Fibroblast of the aortic adventitia (primary cell): ENCODE measurements at regions not wholly inside any gene's neighbourhood (a gene's known extent, or its start where the extent isn't known, plus 50 kb on each side); places are given as distances from the start of the nearest gene placed in this dataset.
A peak's percentile ranks its signal among the peaks of the same experiment; 100 is the strongest.

Experiments
- DNase-seq: peaks from one replicate; pipeline ENCODE4 v3.0.0-alpha.2; 2010; ENCODE audit warnings: low read depth
- H3K4me3 ChIP-seq: 2 replicates; pipeline ENCODE4 v1.5.1; 2011; ENCODE audit warnings: low read depth, mild to moderate bottlenecking, control low read depth, low read length, moderate library complexity
- TF ChIP-seq, protein P1 (sequence below): IDR thresholded peaks from 2 replicates; pipeline ENCODE4 v1.5.1; 2011; ENCODE audit warnings: mild to moderate bottlenecking, low read length, control low read depth, inconsistent platforms; ENCODE audit not compliant: insufficient read depth

DNA sequence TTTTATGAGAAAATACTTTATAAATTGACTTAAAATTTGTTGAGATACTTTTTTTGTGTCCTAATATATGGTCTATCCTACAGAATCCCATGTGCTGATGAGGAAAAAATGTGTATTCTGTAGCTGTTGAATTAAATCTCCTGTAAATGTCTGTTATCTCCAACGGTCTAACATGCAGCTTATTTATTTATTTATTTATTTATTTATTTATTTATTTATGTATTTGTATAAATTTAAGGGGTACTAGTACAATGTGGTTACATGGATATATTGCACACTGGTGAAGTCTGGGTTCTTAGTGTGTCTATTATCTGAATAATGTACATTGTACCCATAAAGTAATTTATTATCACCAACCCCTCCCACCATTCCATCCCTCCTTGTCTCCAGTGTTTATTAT is 315.5 kb downstream of the TENT5A start:
- DNase-seq = no peak
- TF ChIP-seq, protein P1, sequence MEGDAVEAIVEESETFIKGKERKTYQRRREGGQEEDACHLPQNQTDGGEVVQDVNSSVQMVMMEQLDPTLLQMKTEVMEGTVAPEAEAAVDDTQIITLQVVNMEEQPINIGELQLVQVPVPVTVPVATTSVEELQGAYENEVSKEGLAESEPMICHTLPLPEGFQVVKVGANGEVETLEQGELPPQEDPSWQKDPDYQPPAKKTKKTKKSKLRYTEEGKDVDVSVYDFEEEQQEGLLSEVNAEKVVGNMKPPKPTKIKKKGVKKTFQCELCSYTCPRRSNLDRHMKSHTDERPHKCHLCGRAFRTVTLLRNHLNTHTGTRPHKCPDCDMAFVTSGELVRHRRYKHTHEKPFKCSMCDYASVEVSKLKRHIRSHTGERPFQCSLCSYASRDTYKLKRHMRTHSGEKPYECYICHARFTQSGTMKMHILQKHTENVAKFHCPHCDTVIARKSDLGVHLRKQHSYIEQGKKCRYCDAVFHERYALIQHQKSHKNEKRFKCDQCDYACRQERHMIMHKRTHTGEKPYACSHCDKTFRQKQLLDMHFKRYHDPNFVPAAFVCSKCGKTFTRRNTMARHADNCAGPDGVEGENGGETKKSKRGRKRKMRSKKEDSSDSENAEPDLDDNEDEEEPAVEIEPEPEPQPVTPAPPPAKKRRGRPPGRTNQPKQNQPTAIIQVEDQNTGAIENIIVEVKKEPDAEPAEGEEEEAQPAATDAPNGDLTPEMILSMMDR = no peak
- no peak overlapping the region for H3K4me3 ChIP-seq

DNA sequence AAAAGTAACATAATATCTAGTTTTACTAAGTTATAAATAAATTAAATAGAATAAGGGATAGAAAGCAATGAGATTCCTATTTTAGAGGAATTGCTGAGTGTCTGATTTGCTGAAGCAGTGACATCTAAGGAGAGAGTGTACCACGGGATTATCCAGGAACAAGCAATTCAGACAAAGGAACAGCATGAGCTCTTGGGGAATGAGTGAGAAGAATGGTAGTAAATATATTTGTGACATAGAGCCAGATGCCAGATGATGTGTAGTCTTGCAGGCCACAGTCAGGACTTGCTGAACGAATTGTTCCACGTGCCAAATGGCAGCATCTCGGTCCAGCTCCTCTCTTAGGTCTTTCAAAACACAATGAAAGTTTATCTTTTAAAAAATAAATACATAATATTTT is 339.2 kb downstream of the TENT5A start:
- no peak for DNase-seq
- TF ChIP-seq, protein P1 = no peak
- H3K4me3 ChIP-seq = no peak overlapping the region

- DNase-seq = peak; percentile 85
Observed at GRCh38 chr6:81401970-81402690, 350.4 kb downstream of the TENT5A start.

GRCh38 chr6:81396916-81397315 is 355.6 kb downstream of the TENT5A start:
- H3K4me3 ChIP-seq = no peak overlapping the region
- DNase-seq = no peak
- TF ChIP-seq, protein P1 = no peak

More at GRCh38 chr6:81401970-81402690, 350.4 kb downstream of the TENT5A start:
- TF ChIP-seq, protein P1 = no peak
- H3K4me3 ChIP-seq = no peak overlapping the region

DNA sequence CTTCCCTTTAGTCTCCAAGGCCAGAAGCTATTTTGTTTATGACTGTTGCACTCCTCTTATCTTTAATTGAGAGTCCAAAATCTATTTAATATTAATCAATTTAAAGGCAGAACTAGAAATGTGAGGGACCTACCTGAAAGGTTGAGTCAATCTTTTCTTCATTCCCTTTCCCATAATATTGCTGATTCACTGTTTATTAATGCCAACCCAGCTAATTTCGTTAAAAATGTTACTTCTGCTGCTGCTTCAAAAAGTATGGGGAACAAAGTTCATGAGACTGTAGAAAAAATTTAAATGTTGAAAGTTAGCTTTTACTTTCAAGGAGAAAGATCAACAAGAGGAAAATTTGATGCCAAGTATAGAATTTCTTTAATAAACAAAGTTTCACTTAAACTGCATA is 365.3 kb downstream of the TENT5A start:
- TF ChIP-seq, protein P1 = no peak
- no peak for DNase-seq
- H3K4me3 ChIP-seq = no peak overlapping the region

- no peak for DNase-seq
- H3K4me3 ChIP-seq = no peak overlapping the region
- TF ChIP-seq, protein P1 = no peak
Observed at GRCh38 chr6:81384921-81385320, 367.6 kb downstream of the TENT5A start.

DNA sequence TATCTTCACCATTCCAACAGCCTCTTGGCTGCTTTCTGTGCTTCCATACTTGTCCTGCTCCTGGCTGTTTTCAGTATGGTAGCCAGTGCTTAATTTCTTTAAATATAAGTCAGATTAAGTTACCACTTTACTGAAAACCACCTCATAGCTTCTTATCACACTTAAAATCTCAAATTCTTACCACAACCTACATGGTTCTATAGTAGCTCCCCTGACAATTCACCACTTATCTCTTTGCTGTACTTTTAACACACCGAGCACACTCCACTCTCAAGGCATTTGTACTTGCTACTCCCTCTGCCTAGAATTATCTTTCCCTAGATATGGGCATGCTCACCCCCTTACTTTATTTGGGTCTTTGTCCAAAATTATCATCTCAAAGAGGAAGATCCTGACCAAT is 369.0 kb downstream of the TENT5A start:
- TF ChIP-seq, protein P1 = no peak
- DNase-seq = no peak
- no peak overlapping the region for H3K4me3 ChIP-seq
